Right cardiac atrium (tissue), 5 donors: ENCODE measurements at regions not wholly inside any gene's neighbourhood (a gene's known extent, or its start where the extent isn't known, plus 50 kb on each side); places are given as distances from the start of the nearest gene placed in this dataset.
A peak's percentile ranks its signal among the peaks of the same experiment; 100 is the strongest.

ENCODE experiments used
- ATAC-seq, 2 donors: fragments of 200-7000 bp; cut with Tn5 transposase; one replicate each; pipeline versions ENCODE4 v1.8.0 to v1.9.1; 2020; ENCODE audit warnings: moderate library complexity in 2 of 2, mild to moderate bottlenecking in 1 of 2
- DNase-seq, 3 donors: peaks; one replicate each; pipeline ENCODE4 v3.0.0-alpha.2; 2020
- H3K27ac ChIP-seq: one replicate; pipeline ENCODE4 v1.5.1; 2013; ENCODE audit warnings: mild to moderate bottlenecking, low read length, control low read depth, moderate library complexity
- H3K27me3 ChIP-seq: one replicate; pipeline ENCODE4 v1.6.1; 2013; ENCODE audit not compliant: control insufficient read depth, insufficient read depth
- H3K4me1 ChIP-seq: one replicate; pipeline ENCODE4 v1.6.1; 2013; ENCODE audit warnings: low read length; ENCODE audit not compliant: control insufficient read depth, insufficient read depth
- H3K4me3 ChIP-seq: one replicate; pipeline ENCODE4 v1.5.1; 2013; ENCODE audit warnings: low read length, control low read depth
- H3K9me3 ChIP-seq: one replicate; pipeline ENCODE4 v1.6.1; 2013; ENCODE audit warnings: low read length; ENCODE audit not compliant: control insufficient read depth
- WGBS: extraction: QIAGEN DNeasy Blood & Tissue Kit; methylation state at CpG from one replicate; pipeline ENCODE4 v1.1.7; 2013; 5-methylcytosine and 5-hydroxymethylcytosine counted together
- intact Hi-C, 4 donors: fragments of 100-400 bp; cut with DNase I; formaldehyde crosslinking; loops; one replicate each; pipeline versions ENCODE4 v1.11.0 to v1.14.0; 2022 to 2023
- donor health status: healthy with polysubstance abuse.
- donor health status: DM: no; HTN: yes; CAD: no.
- donor health status: DM: no; HTN: no; CAD: no.
- donor health status: DM: no; HTN: yes; CAD: no; lungs with severe emphysema.
- donor health status: DM: yes; HTN: yes; CAD: no.

- H3K4me3 ChIP-seq = no peak overlapping the region
- intact Hi-C loops = loop anchor here in 1 of 4 donors (10.0 kb wide), 1 partner anchor 61 kb away; no protein-coding TSS in a partner anchor
- 84% methylated on average over 17 of the region's 17 CpGs for WGBS
- H3K9me3 ChIP-seq = no peaks in the 10 kb centered on the region
- H3K27ac ChIP-seq = no peak overlapping the region
- DNase-seq = no peak
- H3K4me1 ChIP-seq = no peaks in the 10 kb centered on the region
- H3K27me3 ChIP-seq = no peaks in the 10 kb centered on the region
- peak in 1 of 2 donors; percentile 11 for ATAC-seq
These were observed 571.8 kb downstream of the BRD1 start for GRCh38 chr22:49255741-49256318.

DNA sequence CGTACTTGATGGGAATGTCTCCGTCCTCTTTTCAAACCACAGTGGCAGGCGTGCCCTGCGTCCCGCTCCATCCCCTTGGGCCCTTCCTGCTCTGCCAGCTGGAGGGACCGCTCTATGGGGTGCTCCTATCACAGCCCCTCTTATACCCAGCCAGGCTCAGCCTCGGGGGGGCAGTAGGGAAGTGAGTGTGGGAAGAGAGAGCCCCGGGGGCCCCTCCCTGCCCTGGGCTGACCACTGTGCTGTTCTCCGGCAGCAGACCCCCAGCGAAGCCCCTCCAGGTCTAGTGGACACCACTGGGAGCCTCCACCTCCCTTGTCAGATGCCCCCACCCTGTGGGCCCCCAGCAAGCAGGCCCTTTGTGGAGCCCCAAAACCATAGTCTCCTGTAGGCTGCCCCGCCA, 572.5 kb downstream of the BRD1 start:
- ATAC-seq = no peak

GRCh38 chr22:49253656-49254055, 574.0 kb downstream of the BRD1 start:
- Histone ChIP-seq H3K9me3 (no peaks in the 10 kb centered on the region), H3K4me1 (no peaks in the 10 kb centered on the region), H3K27me3 (no peaks in the 10 kb centered on the region), H3K27ac (no peak overlapping the region), H3K4me3 (no peak overlapping the region)
- no peak for DNase-seq
- 84% methylated on average over 6 of the region's 6 CpGs for WGBS
- intact Hi-C loops = loop anchor here in 1 of 4 donors (10.0 kb wide), 1 partner anchor 59 kb away; no protein-coding TSS in a partner anchor
- no peak for ATAC-seq

More for the DNA sequence above, 572.5 kb downstream of the BRD1 start:
- Histone ChIP-seq H3K9me3 (no peaks in the 10 kb centered on the region), H3K4me3 (no peak overlapping the region), H3K27me3 (no peaks in the 10 kb centered on the region), H3K27ac (no peak overlapping the region), H3K4me1 (no peaks in the 10 kb centered on the region)
- intact Hi-C loops = loop anchor here in 1 of 4 donors (10.0 kb wide), 1 partner anchor 60 kb away; no protein-coding TSS in a partner anchor
- DNase-seq = no peak
- WGBS = 77% methylated on average over 11 of the region's 11 CpGs

GRCh38 chr22:49251371-49251770, 576.3 kb downstream of the BRD1 start:
- intact Hi-C loops = loop anchor here in 1 of 4 donors (10.0 kb wide), 1 partner anchor 57 kb away; no protein-coding TSS in a partner anchor
- DNase-seq = no peak
- no peaks in the 10 kb centered on the region for H3K4me1 ChIP-seq
- 62% methylated on average over 6 of the region's 6 CpGs for WGBS
- ATAC-seq = no peak
- H3K27ac ChIP-seq = no peak overlapping the region
- no peaks in the 10 kb centered on the region for H3K9me3 ChIP-seq
- no peak overlapping the region for H3K4me3 ChIP-seq
- no peaks in the 10 kb centered on the region for H3K27me3 ChIP-seq

GRCh38 chr22:49247194-49247924, 580.3 kb downstream of the BRD1 start:
- no peaks in the 10 kb centered on the region for H3K9me3 ChIP-seq
- DNase-seq (no peak), ATAC-seq (no peak)
- no peak overlapping the region for H3K4me3 ChIP-seq
- H3K27ac ChIP-seq = no peak overlapping the region
- 80% methylated on average over 18 of the region's 18 CpGs for WGBS
- no peaks in the 10 kb centered on the region for H3K27me3 ChIP-seq
- H3K4me1 ChIP-seq = no peaks in the 10 kb centered on the region
- intact Hi-C loops = loop anchor here in 1 of 4 donors (10.0 kb wide), 1 partner anchor 57 kb away; no protein-coding TSS in a partner anchor

- H3K27ac ChIP-seq = no peak overlapping the region
- H3K27me3 ChIP-seq = no peaks in the 10 kb centered on the region
- DNase-seq (no peak), ATAC-seq (peak in 1 of 2 donors; percentile 26)
- 86% methylated on average over 16 of the region's 16 CpGs for WGBS
- H3K4me1 ChIP-seq = no peaks in the 10 kb centered on the region
- intact Hi-C loops = loop anchor here in 1 of 4 donors (10.0 kb wide), 1 partner anchor 60 kb away; no protein-coding TSS in a partner anchor
- H3K9me3 ChIP-seq = no peaks in the 10 kb centered on the region
- no peak overlapping the region for H3K4me3 ChIP-seq
These were observed 582.9 kb downstream of the BRD1 start for GRCh38 chr22:49244466-49245420.

DNA sequence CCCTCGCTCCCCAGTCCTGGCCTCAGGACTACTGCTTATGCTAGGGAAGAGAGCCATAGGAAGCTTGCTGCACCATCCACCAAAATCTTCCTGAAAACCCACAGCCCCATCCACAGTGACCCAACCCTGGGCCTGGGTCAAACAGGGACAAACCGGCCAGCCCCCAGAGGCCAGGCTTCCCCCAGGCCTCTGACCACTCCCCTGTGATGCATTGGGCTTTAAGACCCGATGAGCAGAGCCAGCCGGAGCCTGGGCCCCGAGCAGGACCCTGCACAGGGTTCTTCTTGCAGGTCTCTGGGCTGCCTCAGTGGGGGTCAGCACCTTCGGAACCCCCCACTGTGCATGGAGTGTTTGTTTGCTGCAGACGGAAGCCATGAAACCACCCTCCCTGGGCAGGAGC, 583.7 kb downstream of the BRD1 start:
- no peaks in the 10 kb centered on the region for H3K4me1 ChIP-seq
- ATAC-seq = no peak
- H3K4me3 ChIP-seq = no peak overlapping the region
- no peaks in the 10 kb centered on the region for H3K9me3 ChIP-seq
- intact Hi-C loops = loop anchor here in 1 of 4 donors (10.0 kb wide), 1 partner anchor 61 kb away; no protein-coding TSS in a partner anchor
- 87% methylated on average over 7 of the region's 7 CpGs for WGBS
- H3K27me3 ChIP-seq = no peaks in the 10 kb centered on the region
- no peak overlapping the region for H3K27ac ChIP-seq
- no peak for DNase-seq

DNA sequence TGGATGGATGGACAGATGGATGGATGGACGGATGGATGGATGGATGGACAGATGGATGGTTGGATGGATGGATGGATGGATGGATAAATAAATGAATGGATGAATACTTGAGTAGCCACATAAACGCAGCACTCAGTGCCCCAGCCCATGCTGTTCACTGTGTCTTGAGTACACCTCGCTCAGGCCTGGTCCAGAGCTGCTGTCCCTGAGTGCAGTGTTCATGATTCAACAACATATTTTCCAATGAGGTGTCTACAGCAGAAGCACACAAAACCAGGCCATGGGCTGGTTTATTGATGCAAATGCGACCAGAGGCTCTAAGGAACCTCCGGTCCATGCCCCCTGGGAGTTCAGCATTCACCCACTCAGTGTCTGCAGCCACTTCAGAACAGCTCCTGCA, 584.3 kb downstream of the BRD1 start:
- intact Hi-C loops = loop anchor here in 1 of 4 donors (10.0 kb wide), 1 partner anchor 61 kb away; no protein-coding TSS in a partner anchor
- WGBS = 83% methylated on average over 5 of the region's 5 CpGs
- Histone ChIP-seq H3K27ac (no peak overlapping the region), H3K4me1 (no peaks in the 10 kb centered on the region), H3K4me3 (no peak overlapping the region), H3K27me3 (no peaks in the 10 kb centered on the region), H3K9me3 (no peaks in the 10 kb centered on the region)
- DNase-seq (no peak), ATAC-seq (no peak)

DNA sequence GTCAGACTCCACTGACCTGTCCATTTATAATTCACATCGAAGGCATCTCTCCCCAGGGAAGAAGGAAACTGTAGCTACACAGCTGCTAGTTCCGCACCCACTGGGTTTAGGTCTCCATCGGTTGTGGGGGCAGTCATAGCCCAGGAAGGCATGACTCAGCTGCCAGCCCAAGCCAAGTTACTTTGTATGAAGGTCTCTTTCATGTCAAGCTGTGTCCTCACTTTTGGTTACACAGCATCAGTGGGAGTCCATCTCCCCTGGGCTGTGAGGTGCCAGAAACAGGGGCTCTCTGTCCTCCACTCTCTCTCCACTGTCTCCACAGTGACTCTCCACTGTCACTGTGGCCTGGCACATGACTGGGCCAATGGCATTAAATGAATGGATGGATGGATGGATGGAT, 585.2 kb downstream of the BRD1 start:
- intact Hi-C loops = loop anchor here in 1 of 4 donors (10.0 kb wide), 1 partner anchor 62 kb away; no protein-coding TSS in a partner anchor
- WGBS = 91% methylated on average over 3 of the region's 3 CpGs
- ATAC-seq = no peak

DNA sequence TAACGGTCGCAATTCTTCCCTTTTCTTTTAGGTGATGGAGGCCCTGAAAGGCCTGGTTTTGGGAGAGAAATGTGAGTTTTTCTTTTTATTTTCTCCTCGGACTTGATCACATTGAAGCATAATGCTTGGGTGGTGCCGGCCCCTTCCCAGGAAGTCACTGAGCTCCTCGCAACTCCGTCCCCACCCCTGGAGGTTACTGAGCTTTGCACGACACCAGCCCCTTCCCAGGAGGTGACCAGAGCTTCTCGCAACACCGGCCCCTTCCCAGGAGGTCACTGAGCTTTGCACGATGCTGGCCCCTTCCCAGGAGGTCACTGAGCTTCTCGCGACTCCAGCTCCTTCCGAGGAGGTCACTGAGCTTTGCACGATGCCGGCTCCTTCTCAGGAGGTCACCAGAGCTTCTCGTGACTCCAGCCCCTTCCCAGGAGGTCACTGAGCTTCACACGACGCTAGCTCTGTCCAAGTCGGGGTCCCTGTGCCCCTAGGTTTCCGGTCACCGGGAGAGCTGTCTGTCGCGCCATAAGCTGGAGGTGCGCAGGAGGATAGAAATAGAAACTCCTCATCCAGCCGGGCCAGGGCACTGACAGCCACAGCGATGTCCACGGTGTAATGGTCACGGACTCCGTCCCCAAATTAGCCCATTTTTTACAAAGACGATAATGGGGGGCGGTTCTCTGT, 586.4 kb downstream of the BRD1 start:
- Histone ChIP-seq H3K4me1 (no peaks in the 10 kb centered on the region), H3K27me3 (no peaks in the 10 kb centered on the region), H3K9me3 (no peaks in the 10 kb centered on the region), H3K27ac (no peak overlapping the region), H3K4me3 (no peak overlapping the region)
- 78% methylated on average over 31 of the region's 31 CpGs for WGBS
- DNase-seq = no peak
- no peak for ATAC-seq
- intact Hi-C loops = loop anchor here in 1 of 4 donors (10.0 kb wide), 1 partner anchor 63 kb away; no protein-coding TSS in a partner anchor

More for the DNA sequence above, 585.2 kb downstream of the BRD1 start:
- H3K27ac ChIP-seq = no peak overlapping the region
- H3K4me1 ChIP-seq = no peaks in the 10 kb centered on the region
- no peak overlapping the region for H3K4me3 ChIP-seq
- DNase-seq = no peak
- H3K27me3 ChIP-seq = no peaks in the 10 kb centered on the region
- no peaks in the 10 kb centered on the region for H3K9me3 ChIP-seq
